GM06990 (cell line): ENCODE measurements at regions not wholly inside any gene's neighbourhood (a gene's known extent, or its start where the extent isn't known, plus 50 kb on each side); places are given as distances from the start of the nearest gene placed in this dataset.

Experiments used
- DNase-seq: peaks from one replicate; pipeline ENCODE4 v3.0.0-alpha.2; 2011; ENCODE audit not compliant: insufficient read length; ENCODE audit errors: extremely low read depth
- H3K27me3 ChIP-seq: replicated peaks from 2 replicates; pipeline ENCODE4 v1.6.0; 2011; ENCODE audit warnings: low read length; ENCODE audit not compliant: control insufficient read depth, insufficient read depth
- H3K36me3 ChIP-seq: 2 replicates; pipeline ENCODE4 v1.5.1; 2011; ENCODE audit warnings: low read length; ENCODE audit not compliant: control insufficient read depth, insufficient read depth
- H3K4me3 ChIP-seq: replicated peaks from 2 replicates; pipeline ENCODE4 v1.5.1; 2011; ENCODE audit warnings: low read depth, mild to moderate bottlenecking, control low read depth, low read length
- TF ChIP-seq, protein P1 (sequence below): IDR thresholded peaks from 2 replicates; pipeline ENCODE4 v1.5.1; 2011; ENCODE audit warnings: low read length, control low read depth, mild to moderate bottlenecking, inconsistent platforms; ENCODE audit not compliant: insufficient read depth, poor library complexity, severe bottlenecking

DNA sequence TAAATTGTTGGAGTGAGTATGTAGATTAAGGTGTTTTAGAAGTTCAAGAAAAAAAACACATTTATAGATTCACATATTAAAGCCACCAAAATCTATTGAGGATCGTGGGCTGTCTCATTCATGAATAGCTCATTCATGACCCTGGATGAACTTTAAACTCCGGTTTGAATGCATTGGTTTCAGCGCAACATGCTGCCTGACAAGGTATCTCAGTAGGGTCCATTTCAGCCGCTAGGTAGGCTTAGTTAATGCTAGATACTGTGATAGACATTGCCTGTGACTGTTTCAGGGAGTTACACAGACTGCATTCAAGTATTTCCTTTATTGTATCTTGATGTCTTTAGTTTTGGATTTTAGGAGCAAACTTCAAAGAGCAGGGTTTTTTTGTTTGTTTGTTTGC is 140.5 kb upstream of the POGK start:
- H3K4me3 ChIP-seq: no peak overlapping the region
- TF ChIP-seq, protein P1, sequence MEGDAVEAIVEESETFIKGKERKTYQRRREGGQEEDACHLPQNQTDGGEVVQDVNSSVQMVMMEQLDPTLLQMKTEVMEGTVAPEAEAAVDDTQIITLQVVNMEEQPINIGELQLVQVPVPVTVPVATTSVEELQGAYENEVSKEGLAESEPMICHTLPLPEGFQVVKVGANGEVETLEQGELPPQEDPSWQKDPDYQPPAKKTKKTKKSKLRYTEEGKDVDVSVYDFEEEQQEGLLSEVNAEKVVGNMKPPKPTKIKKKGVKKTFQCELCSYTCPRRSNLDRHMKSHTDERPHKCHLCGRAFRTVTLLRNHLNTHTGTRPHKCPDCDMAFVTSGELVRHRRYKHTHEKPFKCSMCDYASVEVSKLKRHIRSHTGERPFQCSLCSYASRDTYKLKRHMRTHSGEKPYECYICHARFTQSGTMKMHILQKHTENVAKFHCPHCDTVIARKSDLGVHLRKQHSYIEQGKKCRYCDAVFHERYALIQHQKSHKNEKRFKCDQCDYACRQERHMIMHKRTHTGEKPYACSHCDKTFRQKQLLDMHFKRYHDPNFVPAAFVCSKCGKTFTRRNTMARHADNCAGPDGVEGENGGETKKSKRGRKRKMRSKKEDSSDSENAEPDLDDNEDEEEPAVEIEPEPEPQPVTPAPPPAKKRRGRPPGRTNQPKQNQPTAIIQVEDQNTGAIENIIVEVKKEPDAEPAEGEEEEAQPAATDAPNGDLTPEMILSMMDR: no peak
- no peaks in the 10 kb centered on the region for H3K27me3 ChIP-seq
- no peak for DNase-seq
- no peaks in the 10 kb centered on the region for H3K36me3 ChIP-seq

DNA sequence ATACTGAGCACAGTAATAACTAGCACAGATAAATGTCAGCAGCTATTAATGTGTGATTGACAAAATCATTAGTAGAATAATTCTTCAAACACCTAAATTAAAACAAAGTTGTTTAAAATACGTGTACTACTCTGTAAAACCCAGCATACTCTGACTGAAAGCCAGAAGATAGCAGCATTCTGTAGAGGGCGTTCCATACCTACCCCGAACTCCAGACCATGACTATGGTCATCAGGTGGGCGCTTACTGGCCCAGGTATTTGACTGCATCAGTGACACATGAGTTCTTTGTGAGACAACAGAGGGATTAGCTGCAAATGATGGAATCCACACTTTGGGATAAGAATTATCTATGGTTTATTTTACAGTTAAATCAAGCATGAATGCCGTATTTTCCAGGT is 139.7 kb upstream of the POGK start:
- no peaks in the 10 kb centered on the region for H3K27me3 ChIP-seq
- no peak for DNase-seq
- H3K4me3 ChIP-seq: no peak overlapping the region
- TF ChIP-seq, protein P1: no peak
- H3K36me3 ChIP-seq: no peaks in the 10 kb centered on the region

DNA sequence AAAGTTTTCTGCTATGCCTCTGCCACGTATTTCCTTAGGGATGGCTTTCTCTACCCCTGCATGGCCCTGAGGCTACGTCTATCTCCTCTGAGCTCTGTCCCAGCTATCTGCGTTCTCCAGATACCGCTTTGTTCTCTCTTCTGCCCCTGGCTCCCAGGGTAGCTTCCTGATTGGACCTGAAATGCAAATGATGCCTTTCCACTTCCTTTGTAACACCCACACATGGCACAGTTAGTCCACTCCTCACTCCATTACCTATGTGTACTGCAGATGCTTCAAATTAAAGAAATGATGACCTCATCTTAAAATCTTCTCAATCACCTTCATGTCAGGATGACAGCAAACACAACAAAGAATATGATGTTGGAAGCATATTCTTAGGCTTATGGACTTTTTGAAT is 138.6 kb upstream of the POGK start:
- Histone ChIP-seq H3K27me3 (no peaks in the 10 kb centered on the region), H3K36me3 (no peaks in the 10 kb centered on the region), H3K4me3 (no peak overlapping the region)
- TF ChIP-seq, protein P1: no peak
- no peak for DNase-seq

DNA sequence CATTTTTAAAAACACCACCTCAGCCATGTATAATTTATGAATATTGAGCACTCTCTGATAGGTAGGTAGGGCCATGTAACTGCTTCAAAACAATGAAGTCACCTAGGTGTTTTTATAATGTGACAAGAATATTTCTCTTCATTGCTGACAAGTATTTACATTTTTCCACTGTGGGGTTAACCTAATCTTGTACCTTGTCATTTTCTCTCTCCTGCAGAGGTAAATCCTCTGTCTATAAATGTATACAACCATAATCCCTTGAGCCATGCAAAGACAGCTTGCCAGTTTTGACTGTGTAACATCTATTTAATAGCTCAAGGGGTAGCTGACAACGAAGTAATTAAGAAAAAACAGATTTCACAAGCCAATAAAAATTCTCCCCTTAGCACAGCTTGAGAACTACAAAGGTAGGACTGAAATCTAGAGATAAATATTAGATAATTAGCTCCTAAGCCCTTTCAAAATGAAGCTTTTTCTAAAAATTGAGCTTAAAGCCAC is 137.6 kb upstream of the POGK start:
- no peak for DNase-seq
- TF ChIP-seq, protein P1: no peak
- H3K4me3 ChIP-seq: no peak overlapping the region

DNA sequence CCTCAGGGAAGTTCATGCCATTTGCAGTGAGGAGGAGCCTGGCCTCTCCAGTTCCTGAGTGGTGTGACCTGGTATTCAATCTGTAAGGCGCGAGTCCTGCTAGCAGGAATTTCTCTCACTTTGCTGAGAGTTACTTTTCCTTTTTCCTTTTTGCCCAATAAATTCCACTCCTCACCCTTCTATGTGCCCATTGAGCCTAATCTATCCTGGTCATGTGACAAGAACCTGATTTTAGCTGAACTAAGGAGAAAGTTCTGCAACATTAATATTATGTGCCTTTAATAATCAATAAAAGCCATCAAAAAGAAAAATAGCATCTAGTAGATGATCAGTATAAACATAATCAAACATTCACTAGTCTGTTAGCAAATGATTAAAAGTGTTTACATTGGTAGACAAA is 136.1 kb upstream of the POGK start:
- TF ChIP-seq, protein P1: no peak
- no peak for DNase-seq
- H3K27me3 ChIP-seq: no peaks in the 10 kb centered on the region
- H3K36me3 ChIP-seq: no peaks in the 10 kb centered on the region
- H3K4me3 ChIP-seq: no peak overlapping the region

More for the DNA sequence above, 137.6 kb upstream of the POGK start:
- H3K27me3 ChIP-seq: no peaks in the 10 kb centered on the region
- no peaks in the 10 kb centered on the region for H3K36me3 ChIP-seq
